ENCODE measurements at regions not wholly inside any gene's neighbourhood (a gene's known extent, or its start where the extent isn't known, plus 50 kb on each side); places are given as distances from the start of the nearest gene placed in this dataset.
"Not testable (repeated sequence)": the region's sequence is repeated elsewhere in the genome, so short reads cannot be mapped to it uniquely, and the experiment has no call there.

DNA sequence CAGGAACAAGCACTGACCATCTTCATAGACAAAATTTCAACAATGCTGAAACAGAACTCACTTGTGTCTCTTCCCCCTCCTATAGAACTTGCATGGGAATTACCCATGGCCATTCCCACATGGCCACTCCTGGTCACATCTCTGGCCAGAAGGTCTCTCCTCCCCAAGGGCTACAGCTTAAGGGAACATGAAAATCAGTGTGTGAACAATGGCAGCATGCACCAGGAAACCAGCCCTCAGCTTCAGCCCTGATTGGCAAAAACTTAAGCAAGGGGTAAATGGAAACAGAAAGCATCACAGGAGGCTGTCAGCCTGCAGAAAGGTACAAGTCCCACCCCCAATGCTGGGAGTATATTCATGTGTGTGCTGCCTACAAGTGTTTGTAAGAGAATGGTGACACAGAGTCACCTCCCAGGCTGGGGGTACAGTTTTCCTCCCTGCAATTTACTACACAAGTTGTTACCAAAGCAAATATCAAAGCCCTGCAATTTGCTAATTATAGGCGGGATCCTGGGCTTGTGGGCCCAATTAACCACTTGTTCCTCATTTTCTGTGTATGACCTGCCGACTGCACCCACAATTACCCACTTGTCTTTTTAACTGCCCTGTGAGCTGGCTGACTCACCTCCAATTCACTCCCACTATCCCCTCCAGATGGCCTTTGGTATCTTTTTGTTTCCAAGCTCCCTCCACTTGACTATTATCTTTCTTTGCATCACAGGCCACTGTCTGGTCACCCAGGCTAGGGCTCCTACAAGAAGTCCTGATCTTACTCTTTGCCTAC lies 84.4 kb upstream of the HES1 start:
- no peak for DNase-seq

DNA sequence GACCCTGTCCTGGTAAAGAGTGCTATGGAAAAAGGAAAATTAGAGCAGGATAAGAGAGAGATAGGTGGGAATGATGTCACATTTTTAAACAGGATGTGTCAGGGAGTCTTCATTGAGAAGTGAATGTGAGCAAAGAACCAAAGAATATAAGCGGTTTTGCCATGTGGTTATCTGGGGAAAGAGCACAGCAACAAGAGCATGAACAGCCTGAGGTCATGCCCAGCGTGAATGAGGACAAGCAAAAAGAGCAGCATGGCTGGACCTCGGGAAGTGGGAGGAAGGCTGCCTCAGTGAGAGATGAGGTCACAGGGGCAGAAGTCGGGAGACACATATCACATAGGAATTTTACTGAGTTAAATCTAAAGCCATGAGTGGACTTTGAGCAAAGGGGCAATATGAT lies 82.8 kb upstream of the HES1 start:
- no peak for DNase-seq

DNA sequence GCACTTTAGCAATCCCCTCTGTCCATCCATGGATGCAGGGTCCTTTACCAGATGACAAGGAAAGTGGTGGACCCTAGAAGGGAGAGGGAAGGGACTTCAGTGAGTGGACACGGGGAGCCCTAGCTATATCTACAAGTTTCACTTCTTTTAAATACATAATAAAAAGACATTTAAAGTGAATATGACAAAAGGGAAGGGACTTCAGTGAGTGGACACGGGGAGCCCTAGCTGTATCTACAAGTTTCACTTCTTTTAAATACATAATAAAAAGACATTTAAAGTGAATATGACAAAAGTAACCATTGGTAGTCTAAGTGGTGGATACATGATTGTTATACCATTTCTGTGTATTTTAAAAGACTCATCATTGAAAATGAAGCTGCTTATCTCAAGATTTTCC lies 81.9 kb upstream of the HES1 start:
- no peak for DNase-seq

DNA sequence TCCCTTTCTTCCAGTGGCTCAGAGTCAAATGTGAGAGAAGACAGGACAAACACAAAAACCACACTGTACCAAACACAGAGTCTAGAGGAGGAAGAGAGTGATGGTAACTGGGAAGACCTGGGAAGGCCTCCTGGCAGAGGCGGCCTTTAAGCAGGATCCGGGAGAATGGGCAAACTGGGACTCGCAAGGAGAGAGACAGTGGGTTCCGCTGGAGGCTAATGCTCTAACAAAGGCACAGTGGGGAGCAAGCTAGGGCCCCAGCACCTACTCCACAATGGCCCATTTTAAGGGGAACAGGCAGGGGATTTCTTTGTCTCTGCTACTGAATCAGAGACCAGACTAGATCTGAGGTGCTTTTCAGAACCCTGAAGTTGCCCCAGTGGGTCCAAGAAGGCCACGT lies 81.4 kb upstream of the HES1 start:
- no peak for DNase-seq

DNA sequence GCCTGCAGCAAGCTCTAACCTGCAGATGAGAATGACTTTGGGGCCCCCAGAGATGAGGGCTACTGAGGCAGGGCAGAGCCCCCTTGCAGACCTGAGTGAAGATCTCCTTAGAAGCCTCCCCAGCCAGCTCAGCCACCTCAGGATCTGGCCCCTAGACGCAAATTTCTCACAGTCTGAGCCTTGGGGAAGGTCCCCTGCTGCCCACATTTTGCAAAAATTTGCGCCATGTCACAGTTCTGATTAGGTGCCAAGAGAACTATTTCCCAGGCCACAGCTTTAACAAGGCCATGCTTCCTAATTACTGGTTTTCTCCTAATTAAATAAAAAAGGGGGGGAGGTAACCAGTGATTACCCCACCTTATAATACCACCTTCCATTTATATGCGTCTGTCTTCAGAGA lies 81.0 kb upstream of the HES1 start:
- DNase-seq: no peak

DNA sequence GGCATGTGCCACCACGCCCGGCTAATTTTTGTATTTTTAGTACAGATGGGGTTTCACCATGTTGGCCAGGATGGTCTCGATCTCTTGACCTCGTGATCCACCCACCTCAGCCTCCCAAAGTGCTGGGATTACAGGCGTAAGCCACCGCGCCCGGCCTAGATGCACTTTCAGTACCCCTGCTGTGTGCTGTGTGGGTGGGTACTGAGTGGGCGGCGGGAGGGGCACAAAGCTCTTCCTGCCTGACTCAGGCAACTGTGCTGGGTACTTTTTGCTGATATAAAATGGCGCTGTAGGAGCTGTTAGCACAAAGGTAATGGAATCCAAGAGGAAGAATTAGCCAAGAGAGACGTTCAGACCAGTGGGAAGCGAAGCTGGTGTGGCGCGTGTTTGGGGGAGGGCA lies 79.6 kb upstream of the HES1 start:
- not testable (repeated sequence) for DNase-seq

DNA sequence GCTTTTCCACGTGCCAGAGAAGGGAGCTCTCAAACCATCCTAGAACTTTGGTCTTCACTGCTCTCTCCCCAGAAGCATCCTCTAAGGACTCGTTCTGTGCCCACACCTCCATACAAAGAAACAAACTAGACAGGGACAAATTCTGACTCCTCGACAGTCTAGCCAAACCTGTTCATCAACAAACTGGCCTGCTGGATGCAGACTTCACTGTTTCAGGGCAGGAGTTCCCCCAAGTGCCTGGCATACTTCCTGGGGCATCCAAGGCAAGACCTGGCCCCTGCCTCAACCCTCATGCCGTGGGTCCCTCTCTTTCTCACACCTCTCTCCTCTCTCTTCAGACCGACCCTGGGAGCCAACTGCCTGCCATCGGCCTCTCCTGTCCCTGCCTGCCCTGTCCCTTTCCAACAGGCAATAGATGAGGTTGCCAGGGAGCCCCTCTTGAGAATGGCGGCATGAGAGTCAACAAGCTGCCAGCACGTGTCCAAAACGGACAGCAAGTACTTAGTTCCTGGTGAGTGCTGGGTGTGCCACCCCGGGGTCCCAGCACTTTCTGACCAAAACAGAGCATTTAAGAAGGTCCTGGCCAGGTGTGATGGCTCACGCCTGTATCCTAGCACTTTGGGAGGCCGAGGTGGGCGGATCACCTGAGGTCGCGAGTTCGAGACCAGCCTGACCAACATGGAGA lies 79.1 kb upstream of the HES1 start:
- no peak for DNase-seq

DNA sequence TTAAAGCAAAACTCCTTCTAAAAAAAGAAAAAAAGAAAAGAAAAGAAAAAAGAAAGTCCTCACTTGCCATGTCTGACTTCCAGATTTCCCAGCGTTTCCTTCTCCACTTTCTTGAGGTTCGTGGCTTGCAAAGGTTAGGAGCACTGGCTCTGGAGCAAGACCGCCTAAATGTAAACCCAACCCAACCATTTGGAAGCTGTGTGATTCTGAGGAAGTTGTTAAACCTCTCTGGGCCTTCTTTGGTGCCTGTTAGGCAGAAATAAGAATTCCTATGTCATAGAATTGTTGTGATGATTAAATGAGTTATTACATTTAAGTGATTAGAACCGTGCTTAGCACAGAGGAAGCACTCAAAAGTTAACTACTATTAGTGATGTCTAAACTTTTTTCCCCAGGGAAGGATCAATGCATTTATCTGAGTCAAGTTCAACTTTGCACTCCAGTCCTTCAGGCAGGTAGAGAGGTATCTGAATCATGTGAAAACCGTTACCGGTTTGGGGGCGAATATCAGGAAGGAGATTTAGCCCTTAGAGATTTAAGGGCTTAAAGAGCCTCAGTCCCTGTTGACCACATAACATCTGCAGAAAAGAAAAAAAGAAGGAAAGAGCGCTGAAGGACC lies 78.3 kb upstream of the HES1 start:
- no peak for DNase-seq

DNA sequence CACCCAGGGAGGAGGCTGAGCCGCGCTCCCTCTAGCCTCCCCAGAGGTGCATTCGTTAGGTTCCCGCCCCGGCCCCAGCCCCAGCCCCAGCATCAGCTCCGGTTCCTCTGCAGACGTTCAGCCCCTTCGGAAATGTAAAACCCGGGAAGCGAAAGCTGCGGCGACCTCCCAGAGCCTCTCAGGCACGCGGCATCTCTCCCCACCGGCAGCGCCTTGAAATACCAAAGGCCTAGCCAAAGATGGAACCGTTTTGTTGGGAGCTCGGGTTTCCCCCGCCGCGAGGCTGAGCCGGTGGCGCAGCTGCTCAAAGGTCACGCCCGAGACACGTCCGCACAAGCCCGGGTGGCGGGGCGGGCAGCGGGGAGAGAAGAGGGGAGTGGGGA lies 77.8 kb upstream of the HES1 start:
- no peak for DNase-seq

DNA sequence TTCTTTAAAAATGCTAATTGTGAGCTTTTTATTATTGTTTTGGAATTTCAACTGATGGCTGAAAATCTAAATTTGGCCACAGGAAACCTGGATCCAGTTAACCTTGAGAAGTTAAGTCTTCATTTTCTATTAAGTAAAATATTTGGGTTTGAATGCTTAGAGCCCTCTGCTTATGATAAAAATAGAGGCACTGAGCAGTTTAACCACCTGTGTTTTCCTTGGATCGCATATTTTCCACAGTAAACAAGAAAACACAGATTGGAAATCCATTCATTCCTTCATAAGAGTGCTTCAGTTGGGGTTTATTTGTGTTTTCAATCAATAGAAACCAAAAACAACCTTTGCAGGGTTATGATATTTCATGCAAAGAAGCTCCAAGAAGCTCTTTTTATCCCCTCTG lies 77.2 kb upstream of the HES1 start:
- DNase-seq: no peak

DNA sequence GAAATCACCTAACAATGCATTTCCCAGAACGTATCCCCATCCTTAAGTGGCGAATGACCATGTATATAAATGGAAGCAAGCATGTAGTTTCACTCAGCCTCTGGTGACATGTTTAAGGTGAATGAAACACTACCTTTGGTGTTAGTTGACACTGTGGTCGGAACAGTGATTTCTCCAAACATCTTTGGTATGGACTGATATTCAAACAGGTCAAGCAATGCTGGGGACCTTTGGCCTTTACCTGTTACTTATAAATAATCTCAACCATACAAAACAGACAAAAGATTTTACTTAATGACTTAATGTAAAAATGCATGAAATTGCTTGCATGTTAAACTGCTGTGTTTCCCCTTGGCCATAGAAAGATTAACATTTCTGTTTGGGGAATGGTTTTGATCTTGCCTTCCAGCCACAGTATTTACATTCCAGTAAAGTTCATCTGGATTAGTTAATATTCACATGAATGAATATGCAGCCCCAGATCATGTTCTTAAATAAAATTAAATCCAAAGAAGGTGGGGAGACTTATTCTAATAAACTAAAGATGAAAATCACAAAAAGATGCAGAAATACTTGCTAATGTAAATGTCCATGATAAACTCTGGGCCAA lies 74.4 kb upstream of the HES1 start:
- no peak for DNase-seq

DNA sequence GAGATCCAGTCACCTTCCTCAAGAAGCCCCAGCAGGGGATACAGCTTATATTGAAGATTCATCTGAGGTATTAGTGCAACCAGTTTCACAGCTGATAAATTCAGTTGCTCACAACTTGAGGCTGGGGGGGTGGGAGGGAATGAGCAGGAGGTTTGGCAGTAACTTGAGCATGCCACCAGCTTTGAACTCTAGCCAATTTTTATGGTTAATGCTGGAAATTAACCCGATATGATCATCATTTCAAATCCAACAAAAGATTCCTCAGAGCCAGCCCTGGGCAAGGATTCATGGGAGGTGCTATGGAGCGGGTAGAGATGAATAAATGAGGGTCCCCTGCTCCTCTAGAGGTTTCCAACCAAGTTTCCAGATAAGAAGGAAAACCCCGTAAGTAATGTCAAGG lies 73.1 kb upstream of the HES1 start:
- no peak for DNase-seq

DNA sequence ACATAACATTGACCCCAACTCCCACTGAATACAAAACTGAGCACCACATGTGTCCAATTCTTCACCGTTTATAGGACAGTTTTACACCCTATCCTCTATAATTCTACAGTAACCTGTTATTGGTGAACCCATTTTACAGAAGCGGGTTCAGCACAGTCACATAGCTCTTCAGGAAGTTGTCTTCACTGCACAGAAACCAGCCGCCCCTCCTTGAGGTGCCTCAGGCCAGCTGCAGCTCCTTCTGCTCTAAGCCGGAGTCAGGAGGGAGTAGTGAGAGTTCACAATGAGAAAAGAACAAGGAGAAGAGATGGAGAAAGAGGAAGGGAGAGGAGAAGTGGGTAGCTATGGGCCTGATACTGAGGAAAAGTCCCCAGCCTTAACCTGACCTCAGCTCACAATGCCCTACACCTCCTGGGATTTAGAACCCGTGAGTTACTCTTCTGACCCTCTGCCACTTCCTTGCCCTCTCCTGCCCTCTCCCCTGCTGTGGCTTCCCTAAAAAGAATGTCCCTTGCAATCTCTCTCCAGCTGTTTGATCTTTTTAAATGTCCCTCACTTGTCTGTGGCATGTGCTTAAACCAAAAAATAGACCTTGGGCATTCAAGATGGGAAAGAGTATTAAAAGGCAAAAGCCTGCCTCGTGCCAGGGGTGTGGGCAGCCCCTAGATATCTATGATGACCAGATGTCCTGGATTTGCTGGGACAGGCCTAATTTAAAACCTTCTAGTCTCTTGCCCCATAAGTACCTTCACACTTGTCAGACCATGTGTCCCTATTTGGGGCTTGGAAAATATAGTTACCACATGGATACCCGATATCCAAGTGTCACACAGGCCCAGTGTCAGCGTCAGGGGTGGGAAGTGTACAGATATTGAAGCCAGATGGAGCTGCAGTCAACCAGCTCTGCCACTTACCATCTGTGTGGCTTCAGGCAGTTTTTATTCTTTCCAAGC lies 71.3 kb upstream of the HES1 start:
- DNase-seq: no peak

DNA sequence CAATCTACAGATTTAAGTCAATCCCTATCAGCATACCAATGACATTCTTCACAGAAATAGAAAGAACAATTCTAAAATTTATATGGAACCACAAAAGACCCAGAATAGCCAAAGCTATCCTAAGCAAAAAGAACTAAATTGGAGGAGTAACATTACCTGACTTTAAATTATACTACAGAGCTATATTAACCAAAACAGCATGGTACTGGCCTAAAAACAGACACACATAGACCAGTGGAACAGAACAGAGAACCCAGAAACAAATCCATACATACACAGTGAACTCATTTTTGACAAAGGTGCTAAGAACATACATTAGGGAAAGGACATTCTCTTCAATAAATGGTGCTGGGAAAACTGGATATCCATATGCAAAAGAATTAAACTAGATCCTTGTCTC lies 68.6 kb upstream of the HES1 start:
- not testable (repeated sequence) for DNase-seq

DNA sequence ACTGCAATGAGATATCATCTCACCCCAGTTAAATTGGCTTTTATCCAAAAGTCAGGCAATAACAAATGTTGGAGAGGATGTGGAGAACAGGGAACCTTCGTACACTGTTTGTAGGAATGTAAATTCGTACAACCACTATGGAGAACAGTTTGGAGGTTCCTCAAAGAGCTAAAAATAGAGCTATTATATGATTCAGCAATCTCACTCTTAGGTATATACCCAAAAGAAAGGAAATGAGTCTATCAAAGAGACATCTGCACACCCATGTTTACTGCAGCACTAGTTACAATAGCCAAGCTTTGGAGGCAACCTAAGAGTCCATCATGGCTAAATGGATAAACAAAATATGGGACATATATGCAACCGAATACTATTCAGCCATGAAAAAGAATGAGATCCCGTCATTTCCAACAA lies 68.0 kb upstream of the HES1 start:
- no peak for DNase-seq

DNA sequence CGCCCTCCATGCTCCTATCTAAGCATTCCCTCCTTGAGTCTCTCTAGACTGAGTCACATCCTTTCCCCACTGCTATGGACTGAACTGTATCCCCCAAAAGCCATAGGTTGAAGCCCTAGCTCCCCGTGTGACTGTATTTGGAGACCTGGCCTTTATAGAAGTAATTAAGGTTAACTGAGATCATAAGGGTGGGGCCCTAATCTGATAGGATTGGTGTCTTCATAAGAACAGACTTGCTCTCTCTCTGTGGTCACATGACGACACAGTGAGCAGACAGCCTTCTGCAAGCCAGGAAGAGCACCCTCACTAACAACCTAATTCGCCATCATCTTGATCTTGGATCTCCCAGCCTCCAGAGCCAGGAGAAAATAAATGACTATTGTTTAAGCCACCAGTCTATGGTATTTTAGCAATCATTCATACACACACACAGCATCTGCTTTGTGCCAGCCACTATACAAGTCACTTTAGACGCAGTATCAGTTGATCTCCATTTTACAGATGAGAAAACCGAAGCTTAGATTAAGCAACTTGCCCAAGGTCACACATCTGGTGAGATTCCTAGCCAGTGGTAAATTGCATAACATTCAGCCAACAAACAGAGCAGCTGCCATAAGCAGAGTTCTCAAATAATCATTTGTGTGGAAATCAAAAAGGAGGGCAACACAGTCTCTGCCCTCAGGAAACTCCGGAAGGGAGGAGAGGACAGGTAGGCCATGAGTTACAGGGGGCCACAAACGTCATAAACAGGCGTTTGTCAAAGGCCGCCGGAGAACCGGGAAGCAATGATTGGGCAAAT lies 66.3 kb upstream of the HES1 start:
- DNase-seq: no peak

DNA sequence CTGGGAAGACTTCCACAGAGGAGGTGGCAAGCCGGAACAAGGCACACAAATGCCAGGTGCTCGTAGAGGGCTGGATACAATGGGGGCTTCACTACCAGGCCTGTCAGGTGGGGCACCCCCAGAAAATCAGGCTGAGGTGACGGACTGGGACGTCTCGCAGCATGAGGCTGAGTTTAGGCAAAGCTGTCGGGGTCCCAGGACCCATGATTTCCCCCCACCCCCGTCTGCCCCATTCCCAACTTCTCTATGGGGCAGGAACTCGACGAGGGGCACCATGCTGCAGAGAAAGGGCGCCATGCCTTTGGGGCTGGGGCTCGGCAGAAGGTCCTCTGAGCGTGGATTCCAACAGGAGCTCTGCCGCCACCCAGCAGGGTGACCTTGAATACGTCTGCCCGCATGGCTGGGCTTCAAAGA lies 65.7 kb upstream of the HES1 start:
- no peak for DNase-seq

DNA sequence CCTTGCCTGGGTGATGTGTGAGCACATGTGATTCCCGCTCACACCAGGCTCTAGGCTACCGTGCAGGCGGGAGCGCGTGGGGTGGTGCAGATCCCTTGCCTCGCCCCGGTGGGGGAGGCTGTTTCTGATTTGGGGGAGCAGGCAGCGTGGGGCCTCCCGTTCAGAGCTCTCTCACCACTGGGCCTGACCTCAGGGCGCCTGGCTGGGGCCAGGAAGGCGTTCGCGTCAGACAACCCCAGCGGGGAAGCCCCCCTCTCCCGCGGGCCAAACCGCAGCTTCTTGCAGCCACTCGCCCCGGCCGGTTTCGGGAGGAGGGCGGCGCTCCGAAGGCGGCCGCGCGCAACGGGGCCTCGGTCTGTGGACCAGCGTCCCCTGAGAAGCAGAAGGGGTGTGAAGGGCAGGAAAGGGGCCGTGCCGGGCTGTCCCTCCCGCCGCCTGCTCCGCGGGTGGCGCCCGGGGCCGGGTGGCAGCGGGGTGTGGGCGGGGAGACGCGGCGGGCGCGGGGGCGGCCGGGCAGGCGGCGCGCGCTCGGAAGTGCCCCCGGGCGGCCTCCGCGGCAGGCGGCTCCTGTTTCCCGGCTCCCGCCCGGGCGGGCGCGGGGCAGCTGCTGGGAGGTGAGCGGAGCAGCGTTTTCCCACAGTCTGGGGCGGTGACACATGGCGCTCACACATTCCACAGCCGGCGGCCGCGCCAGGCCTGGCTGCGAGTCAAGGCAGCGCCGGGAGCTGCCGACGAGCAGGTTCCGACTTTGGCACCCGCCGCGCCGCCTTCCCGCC lies 65.1 kb upstream of the HES1 start:
- DNase-seq: peak; percentile 47

DNA sequence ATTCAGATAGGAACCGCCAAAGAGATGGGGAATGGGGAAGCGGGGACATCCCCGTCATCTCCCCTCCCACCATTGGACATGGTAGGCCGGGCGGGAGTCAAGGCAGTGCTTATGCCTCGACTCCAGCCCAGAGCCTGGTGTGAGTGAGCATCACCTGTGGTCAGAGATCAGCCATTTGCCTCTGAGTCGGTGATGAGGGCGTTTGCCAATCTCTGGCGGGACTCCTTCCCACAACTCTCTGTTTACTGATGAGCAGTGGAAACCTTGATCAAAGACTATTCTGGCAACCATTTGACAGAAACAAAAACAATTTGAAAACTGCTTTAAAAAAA lies 63.9 kb upstream of the HES1 start:
- no peak for DNase-seq

DNA sequence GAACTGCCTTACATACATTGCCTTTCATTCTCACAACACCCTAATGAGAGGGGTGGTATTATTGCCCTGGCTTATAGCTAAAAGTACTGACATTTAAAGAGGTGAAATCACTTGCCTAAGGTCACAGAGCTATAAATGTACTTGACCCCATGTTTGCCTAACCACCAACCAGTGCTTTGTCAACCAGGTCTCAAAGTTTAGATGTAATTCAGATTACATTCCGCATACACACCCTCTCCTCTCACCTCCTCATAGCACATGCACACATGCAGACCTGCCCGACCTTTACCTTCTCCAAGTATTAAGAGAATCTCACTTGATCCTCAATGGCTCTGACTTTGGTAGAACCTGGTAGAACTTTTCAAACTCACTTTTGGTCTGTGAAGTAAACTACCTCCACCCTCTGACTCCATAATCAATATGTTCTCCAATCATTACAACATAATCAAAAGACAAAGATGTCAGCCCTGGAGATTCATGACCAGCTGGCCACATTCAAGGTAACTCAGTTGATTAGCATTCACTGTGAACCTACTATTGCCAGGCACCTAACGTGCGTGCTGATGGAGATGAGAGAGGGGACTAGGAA lies 63.2 kb upstream of the HES1 start:
- DNase-seq: no peak

DNA sequence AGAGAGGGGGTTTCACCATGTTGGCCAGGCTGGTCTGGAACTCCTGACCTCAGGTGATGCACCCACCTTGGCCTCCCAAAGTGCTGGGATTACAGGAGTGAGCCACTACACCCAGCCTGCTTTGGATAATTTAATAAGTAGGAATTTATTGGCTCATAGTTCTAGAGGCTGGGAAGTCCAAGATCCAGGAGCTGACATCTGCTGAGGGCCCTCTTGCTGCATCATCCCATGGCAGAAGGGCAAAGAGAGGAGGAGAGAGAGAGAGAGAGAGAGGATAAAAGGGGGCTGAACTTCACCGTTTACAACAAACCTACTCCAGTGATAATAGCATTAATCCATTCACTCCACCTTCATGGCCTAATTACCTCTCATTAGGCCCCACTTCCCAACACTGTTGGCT lies 62.0 kb upstream of the HES1 start:
- no peak for DNase-seq

Data from activated T-cell treated with anti-CD3 and anti-CD28 coated beads for 4 hours (primary cell).